IMR-90 (cell line): ENCODE measurements at regions not wholly inside any gene's neighbourhood (a gene's known extent, or its start where the extent isn't known, plus 50 kb on each side); places are given as distances from the start of the nearest gene placed in this dataset.

ENCODE experiments used
- ATAC-seq: fragments of 200-7000 bp; cut with Tn5 transposase; 2 replicates; pipeline ENCODE4 v1.9.1; 2020; ENCODE audit warnings: low read depth, mild to moderate bottlenecking, moderate library complexity
- BruUV-seq: library from RNA; stranded (reverse); fragments of 400-500 nt; replicated peaks from 2 replicates; lab custom pipeline; 2021; lab: Mats Ljungman, UMichigan
- CTCF ChIA-PET: fragments of 300-600 bp; formaldehyde crosslinking; extraction: SDS; loops from one replicate; lab custom pipeline; 2021; ENCODE audit warnings: antibody characterized with exemption; lab: Yijun Ruan, JAX
- POLR2A ChIA-PET: fragments of 300-600 bp; sonication (Branson Sonifier 250); formaldehyde crosslinking; loops from one replicate; lab custom pipeline; 2022; ENCODE audit warnings: antibody characterized with exemption; ENCODE audit not compliant: unreplicated experiment; lab: Charles Lee
- DNase-seq: peaks from one replicate; pipeline ENCODE4 v3.0.0; 2013
- H2AFZ ChIP-seq: replicated peaks from 2 replicates; pipeline ENCODE3; 2013; ENCODE audit warnings: low read length, mild to moderate bottlenecking; ENCODE audit not compliant: poor library complexity
- H2AK5ac ChIP-seq: 2 replicates; pipeline ENCODE4 v1.6.1; 2013; ENCODE audit warnings: low read depth, low read length, inconsistent platforms
- H2AK9ac ChIP-seq: replicated peaks from 2 replicates; pipeline ENCODE3; 2013; ENCODE audit warnings: mild to moderate bottlenecking, low read depth, low read length, moderate library complexity; ENCODE audit not compliant: poor library complexity
- H2BK120ac ChIP-seq: 2 replicates; pipeline ENCODE4 v1.6.1; 2013; ENCODE audit warnings: low read depth, low read length, inconsistent platforms
- H2BK15ac ChIP-seq: 3 replicates; pipeline ENCODE4 v1.6.1; 2013; ENCODE audit warnings: low read depth, low read length, inconsistent platforms
- H2BK20ac ChIP-seq: 2 replicates; pipeline ENCODE4 v1.6.1; 2013; ENCODE audit warnings: low read depth, mild to moderate bottlenecking, inconsistent platforms, low read length, moderate library complexity
- H2BK5ac ChIP-seq: 2 replicates; pipeline ENCODE4 v1.6.1; 2013; ENCODE audit warnings: mild to moderate bottlenecking, low read depth, low read length, inconsistent platforms; ENCODE audit not compliant: poor library complexity, severe bottlenecking
- H3K14ac ChIP-seq: replicated peaks from 2 replicates; pipeline ENCODE4 v1.6.1; 2013; ENCODE audit warnings: low read depth, low read length, inconsistent platforms
- H3K18ac ChIP-seq: 2 replicates; pipeline ENCODE4 v1.6.1; 2013; ENCODE audit warnings: low read depth, low read length, control low read depth
- H3K23ac ChIP-seq: 2 replicates; pipeline ENCODE4 v1.6.1; 2013; ENCODE audit warnings: low read depth, low read length, inconsistent platforms
- H3K27ac ChIP-seq: 2 replicates; pipeline ENCODE4 v1.5.1; 2013; ENCODE audit warnings: mild to moderate bottlenecking, control low read depth, low read length; ENCODE audit not compliant: insufficient read depth
- H3K27me3 ChIP-seq: 2 replicates; pipeline ENCODE4 v1.6.1; 2013; ENCODE audit warnings: low read length; ENCODE audit not compliant: control insufficient read depth, insufficient read depth
- H3K36me3 ChIP-seq: 2 replicates; pipeline ENCODE4 v1.6.1; 2013; ENCODE audit warnings: low read length, mixed read lengths; ENCODE audit not compliant: control insufficient read depth, insufficient read depth
- H3K4ac ChIP-seq: 2 replicates; pipeline ENCODE4 v1.6.1; 2013; ENCODE audit warnings: low read depth, low read length, inconsistent platforms
- H3K4me1 ChIP-seq: 2 replicates; pipeline ENCODE4 v1.6.1; 2013; ENCODE audit warnings: low read length, mixed read lengths; ENCODE audit not compliant: control insufficient read depth, insufficient read depth
- H3K4me2 ChIP-seq: 2 replicates; pipeline ENCODE4 v1.6.1; 2013; ENCODE audit warnings: low read depth, mild to moderate bottlenecking, control low read depth, low read length, moderate library complexity
- H3K4me3 ChIP-seq: 2 replicates; pipeline ENCODE4 v1.5.1; 2013; ENCODE audit warnings: low read depth, mild to moderate bottlenecking, control low read depth, low read length, moderate library complexity; ENCODE audit not compliant: insufficient read depth
- H3K56ac ChIP-seq: 2 replicates; pipeline ENCODE4 v1.6.1; 2013; ENCODE audit warnings: low read length, inconsistent platforms; ENCODE audit not compliant: insufficient read depth; ENCODE audit errors: extremely low read depth
- H3K79me1 ChIP-seq, 2 experiments: 2 replicates each; pipeline ENCODE4 v1.6.1; 2013; ENCODE audit warnings: low read length in 2 of 2, inconsistent platforms in 1 of 2, low read depth in 1 of 2
- H3K9ac ChIP-seq: 2 replicates; pipeline ENCODE4 v1.6.1; 2013; ENCODE audit warnings: low read depth, low read length, control low read depth
- H3K9me1 ChIP-seq: 2 replicates; pipeline ENCODE4 v1.6.1; 2013; ENCODE audit warnings: low read length, inconsistent platforms; ENCODE audit not compliant: insufficient read depth
- H3K9me3 ChIP-seq: 2 replicates; pipeline ENCODE4 v1.6.1; 2013; ENCODE audit warnings: low read length; ENCODE audit not compliant: control insufficient read depth, insufficient read depth
- H4K20me1 ChIP-seq: 2 replicates; pipeline ENCODE4 v1.6.1; 2013; ENCODE audit warnings: low read length, inconsistent platforms; ENCODE audit not compliant: insufficient read depth
- H4K5ac ChIP-seq: 2 replicates; pipeline ENCODE4 v1.6.1; 2013; ENCODE audit warnings: mild to moderate bottlenecking, low read depth, low read length, control low read depth
- H4K8ac ChIP-seq, 2 experiments: 2 replicates each; pipeline ENCODE4 v1.6.1; 2013; ENCODE audit warnings: low read depth in 2 of 2, low read length in 2 of 2, control low read depth in 1 of 2, inconsistent platforms in 1 of 2
- H4K91ac ChIP-seq: 2 replicates; pipeline ENCODE4 v1.6.1; 2013; ENCODE audit warnings: low read depth, low read length, inconsistent platforms; ENCODE audit not compliant: insufficient read depth
- BHLHE40 ChIP-seq: fragments of 150-350 bp; IDR thresholded peaks from 2 replicates; pipeline ENCODE4 v1.6.1; 2016; ENCODE audit warnings: mild to moderate bottlenecking, low read depth, low read length
- CEBPB ChIP-seq: IDR thresholded peaks from 2 replicates; pipeline ENCODE4 v1.6.1; 2012; ENCODE audit warnings: low read depth, low read length, improper control_type of control experiment
- CHD1 ChIP-seq: IDR thresholded peaks from 2 replicates; pipeline ENCODE4 v1.6.1; 2012; ENCODE audit warnings: low read depth, low read length, improper control_type of control experiment
- MAFK ChIP-seq: IDR thresholded peaks from 2 replicates; pipeline ENCODE4 v1.6.1; 2012; ENCODE audit warnings: low read depth, low read length, improper control_type of control experiment
- MAZ ChIP-seq: IDR thresholded peaks from 2 replicates; pipeline ENCODE4 v1.6.1; 2012; ENCODE audit warnings: low read depth, mild to moderate bottlenecking, low read length, improper control_type of control experiment, moderate library complexity, borderline replicate concordance
- RFX5 ChIP-seq: IDR thresholded peaks from 2 replicates; pipeline ENCODE4 v1.8.0; 2012; ENCODE audit warnings: low read depth, mild to moderate bottlenecking, low read length, moderate library complexity
- dilution Hi-C: fragments of 300-500 bp; cut with HindIII; formaldehyde crosslinking; loops from one replicate; pipeline ENCODE4 v1.14.3; 2018; ENCODE audit warnings: low sequenced_read_pairs; ENCODE audit not compliant: unreplicated experiment
- in situ Hi-C: fragments of 300-500 bp; cut with MboI; formaldehyde crosslinking; loops from 3 replicates; pipeline ENCODE4 v1.14.3; 2019; ENCODE audit warnings: low sequenced_read_pairs, inconsistent platforms, mixed read lengths
- intact Hi-C: fragments of 100-400 bp; cut with micrococcal nuclease; formaldehyde crosslinking; loops from 2 replicates; pipeline ENCODE4 v1.10.0; 2022
- TF ChIP-seq, protein P1 (sequence below): fragments of 150-350 bp; IDR thresholded peaks from 2 replicates; pipeline ENCODE4 v1.6.1; 2017; ENCODE audit warnings: mild to moderate bottlenecking, antibody characterized with exemption, low read length, low read depth
- TF ChIP-seq, protein P2 (sequence below): fragments of 150-350 bp; IDR thresholded peaks from 2 replicates; pipeline ENCODE4 v1.6.1; 2016; ENCODE audit warnings: low read depth, mild to moderate bottlenecking, low read length, moderate library complexity, borderline replicate concordance
- TF ChIP-seq, protein P3 (sequence below): conservative IDR thresholded peaks from 2 replicates; pipeline ENCODE4 v1.5.1; 2012; ENCODE audit warnings: mild to moderate bottlenecking, low read depth, low read length, improper control_type of control experiment

DNA sequence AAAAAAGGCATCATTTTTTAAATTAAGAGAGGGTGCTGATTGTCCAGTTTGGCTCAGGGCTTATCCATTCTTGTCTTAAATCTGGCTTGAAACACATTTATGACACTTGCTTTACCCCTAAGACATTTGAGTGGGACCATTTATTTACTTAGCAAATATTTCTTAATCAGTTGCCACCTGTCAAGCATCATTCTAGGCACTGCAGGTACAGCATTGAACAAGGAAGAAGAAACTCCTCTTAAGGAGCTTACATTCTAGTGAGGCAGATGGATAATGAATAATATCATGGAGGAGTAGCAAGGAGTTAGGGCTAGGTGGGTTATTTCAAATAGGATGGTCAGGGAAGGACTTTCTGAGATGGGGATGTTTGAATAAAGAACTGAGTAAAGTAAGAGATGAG, 189.8 kb downstream of the UTRN start:
- CTCF ChIA-PET = no interaction called here
- H2BK120ac ChIP-seq = no peak overlapping the region
- no peak overlapping the region for H3K4ac ChIP-seq
- H3K23ac ChIP-seq = no peak overlapping the region
- no peak overlapping the region for H3K14ac ChIP-seq
- H3K18ac ChIP-seq = no peak overlapping the region
- peaks cover 10% of the 10 kb centered on the region for H3K36me3 ChIP-seq
- no peak overlapping the region for H4K8ac ChIP-seq
- H3K79me1 ChIP-seq = no peaks in the 10 kb centered on the region
- BruUV-seq = no TSS peak
- POLR2A ChIA-PET = no interaction called here
- H3K4me1 ChIP-seq = no peaks in the 10 kb centered on the region
- no peak overlapping the region for H4K91ac ChIP-seq
- no peaks in the 10 kb centered on the region for H3K27me3 ChIP-seq
- ATAC-seq = no peak
- no peaks in the 10 kb centered on the region for H4K20me1 ChIP-seq
- no peaks in the 10 kb centered on the region for H3K9me3 ChIP-seq
- TF ChIP-seq, protein P1, sequence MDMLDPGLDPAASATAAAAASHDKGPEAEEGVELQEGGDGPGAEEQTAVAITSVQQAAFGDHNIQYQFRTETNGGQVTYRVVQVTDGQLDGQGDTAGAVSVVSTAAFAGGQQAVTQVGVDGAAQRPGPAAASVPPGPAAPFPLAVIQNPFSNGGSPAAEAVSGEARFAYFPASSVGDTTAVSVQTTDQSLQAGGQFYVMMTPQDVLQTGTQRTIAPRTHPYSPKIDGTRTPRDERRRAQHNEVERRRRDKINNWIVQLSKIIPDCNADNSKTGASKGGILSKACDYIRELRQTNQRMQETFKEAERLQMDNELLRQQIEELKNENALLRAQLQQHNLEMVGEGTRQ = no peak
- TF ChIP-seq BHLHE40 (no peak), MAFK (no peak), CEBPB (no peak), RFX5 (no peak), CHD1 (no peak), MAZ (no peak)
- TF ChIP-seq, protein P2, sequence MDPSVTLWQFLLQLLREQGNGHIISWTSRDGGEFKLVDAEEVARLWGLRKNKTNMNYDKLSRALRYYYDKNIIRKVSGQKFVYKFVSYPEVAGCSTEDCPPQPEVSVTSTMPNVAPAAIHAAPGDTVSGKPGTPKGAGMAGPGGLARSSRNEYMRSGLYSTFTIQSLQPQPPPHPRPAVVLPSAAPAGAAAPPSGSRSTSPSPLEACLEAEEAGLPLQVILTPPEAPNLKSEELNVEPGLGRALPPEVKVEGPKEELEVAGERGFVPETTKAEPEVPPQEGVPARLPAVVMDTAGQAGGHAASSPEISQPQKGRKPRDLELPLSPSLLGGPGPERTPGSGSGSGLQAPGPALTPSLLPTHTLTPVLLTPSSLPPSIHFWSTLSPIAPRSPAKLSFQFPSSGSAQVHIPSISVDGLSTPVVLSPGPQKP = no peak
- TF ChIP-seq, protein P3, sequence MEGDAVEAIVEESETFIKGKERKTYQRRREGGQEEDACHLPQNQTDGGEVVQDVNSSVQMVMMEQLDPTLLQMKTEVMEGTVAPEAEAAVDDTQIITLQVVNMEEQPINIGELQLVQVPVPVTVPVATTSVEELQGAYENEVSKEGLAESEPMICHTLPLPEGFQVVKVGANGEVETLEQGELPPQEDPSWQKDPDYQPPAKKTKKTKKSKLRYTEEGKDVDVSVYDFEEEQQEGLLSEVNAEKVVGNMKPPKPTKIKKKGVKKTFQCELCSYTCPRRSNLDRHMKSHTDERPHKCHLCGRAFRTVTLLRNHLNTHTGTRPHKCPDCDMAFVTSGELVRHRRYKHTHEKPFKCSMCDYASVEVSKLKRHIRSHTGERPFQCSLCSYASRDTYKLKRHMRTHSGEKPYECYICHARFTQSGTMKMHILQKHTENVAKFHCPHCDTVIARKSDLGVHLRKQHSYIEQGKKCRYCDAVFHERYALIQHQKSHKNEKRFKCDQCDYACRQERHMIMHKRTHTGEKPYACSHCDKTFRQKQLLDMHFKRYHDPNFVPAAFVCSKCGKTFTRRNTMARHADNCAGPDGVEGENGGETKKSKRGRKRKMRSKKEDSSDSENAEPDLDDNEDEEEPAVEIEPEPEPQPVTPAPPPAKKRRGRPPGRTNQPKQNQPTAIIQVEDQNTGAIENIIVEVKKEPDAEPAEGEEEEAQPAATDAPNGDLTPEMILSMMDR = no peak
- DNase-seq = no peak
- no peak overlapping the region for H2AK5ac ChIP-seq
- H4K5ac ChIP-seq = no peak overlapping the region
- in situ Hi-C loops (no loop called here), dilution Hi-C loops (no loop called here), intact Hi-C loops (no loop called here)
- 0 out of 2 replicates have a peak, but pooled peaks cover 6% of the 10 kb centered on the region for H3K9me1 ChIP-seq
- no peak overlapping the region for H2BK5ac ChIP-seq
- H2AFZ ChIP-seq = no peak overlapping the region
- no peak overlapping the region for H3K56ac ChIP-seq
- H2AK9ac ChIP-seq = no peak overlapping the region
- H3K4me2 ChIP-seq = no peak overlapping the region
- H3K27ac ChIP-seq = no peak overlapping the region
- H3K9ac ChIP-seq = no peak overlapping the region
- H2BK15ac ChIP-seq = no peak overlapping the region
- H2BK20ac ChIP-seq = no peak overlapping the region
- no peak overlapping the region for H3K4me3 ChIP-seq
